Colonic mucosa (tissue), 4 donors: ENCODE measurements at regions not wholly inside any gene's neighbourhood (a gene's known extent, or its start where the extent isn't known, plus 50 kb on each side); places are given as distances from the start of the nearest gene placed in this dataset.

Experiments
- DNase-seq: peaks from one replicate; pipeline ENCODE4 v3.0.0-alpha.2; 2020
- H3K27ac ChIP-seq: fragments of 200-600 bp; one replicate; pipeline ENCODE4 v1.8.0; 2021
- H3K27me3 ChIP-seq: fragments of 200-600 bp; one replicate; pipeline ENCODE4 v1.8.0; 2021
- H3K36me3 ChIP-seq: fragments of 200-600 bp; one replicate; pipeline ENCODE4 v1.8.0; 2021
- H3K4me1 ChIP-seq: fragments of 200-600 bp; one replicate; pipeline ENCODE4 v1.8.0; 2021; ENCODE audit warnings: mild to moderate bottlenecking
- H3K4me3 ChIP-seq: fragments of 200-600 bp; one replicate; pipeline ENCODE4 v1.8.0; 2021
- H3K9ac ChIP-seq, 2 donors: one replicate each; pipeline ENCODE4 v1.7.0; 2013; ENCODE audit warnings: control low read depth in 2 of 2, low read depth in 2 of 2, low read length in 2 of 2
- H3K9me3 ChIP-seq: fragments of 200-600 bp; one replicate; pipeline ENCODE4 v1.8.0; 2021
- CTCF ChIP-seq: fragments of 200-600 bp; IDR thresholded peaks from one replicate; pipeline ENCODE4 v1.8.0; 2022; ENCODE audit warnings: antibody characterized with exemption, mild to moderate bottlenecking
- intact Hi-C: fragments of 100-400 bp; cut with DNase I; formaldehyde crosslinking; loops from one replicate; pipeline ENCODE4 v1.14.1; 2022
- donor health status: healthy.
- donor health status: DM: no; HTN: no; CAD: no.
- donor health status: DM: no; HTN: no; CAD: no.

GRCh38 chr13:103351035-103351828 lies 285.0 kb upstream of the SLC10A2 start:
- H3K27me3 ChIP-seq, result no peaks in the 10 kb centered on the region
- no peak for DNase-seq
- intact Hi-C loops, result no loop called here
- H3K4me3 ChIP-seq, result no peak overlapping the region
- no peaks in the 10 kb centered on the region for H3K9me3 ChIP-seq
- no peak for TF ChIP-seq CTCF
- H3K9ac ChIP-seq, result no peak overlapping the region
- H3K4me1 ChIP-seq, result no peaks in the 10 kb centered on the region
- H3K36me3 ChIP-seq, result no peaks in the 10 kb centered on the region
- H3K27ac ChIP-seq, result no peak overlapping the region

GRCh38 chr13:103350147-103350546 lies 283.9 kb upstream of the SLC10A2 start:
- intact Hi-C loops, result no loop called here
- Histone ChIP-seq H3K4me1 (no peaks in the 10 kb centered on the region), H3K9ac (no peak overlapping the region), H3K36me3 (no peaks in the 10 kb centered on the region), H3K27me3 (no peaks in the 10 kb centered on the region), H3K27ac (no peak overlapping the region), H3K4me3 (no peak overlapping the region), H3K9me3 (no peaks in the 10 kb centered on the region)
- no peak for TF ChIP-seq CTCF
- DNase-seq, result no peak

- Histone ChIP-seq H3K4me1 (no peaks in the 10 kb centered on the region), H3K9me3 (no peaks in the 10 kb centered on the region), H3K27ac (no peak overlapping the region), H3K36me3 (no peaks in the 10 kb centered on the region), H3K4me3 (no peak overlapping the region), H3K27me3 (no peaks in the 10 kb centered on the region), H3K9ac (no peak overlapping the region)
- DNase-seq, result no peak
- intact Hi-C loops, result no loop called here
- no peak for TF ChIP-seq CTCF
Measured at GRCh38 chr13:103349211-103349980, 283.2 kb upstream of the SLC10A2 start.

- H3K9me3 ChIP-seq, result no peaks in the 10 kb centered on the region
- no peak overlapping the region for H3K9ac ChIP-seq
Measured at GRCh38 chr13:103335241-103335640, 269.0 kb upstream of the SLC10A2 start.

GRCh38 chr13:103331924-103332323 lies 265.7 kb upstream of the SLC10A2 start:
- DNase-seq, result no peak
- H3K36me3 ChIP-seq, result no peaks in the 10 kb centered on the region
- TF ChIP-seq CTCF, result no peak
- H3K9ac ChIP-seq, result no peak overlapping the region
- no peaks in the 10 kb centered on the region for H3K9me3 ChIP-seq
- no peaks in the 10 kb centered on the region for H3K4me1 ChIP-seq
- H3K4me3 ChIP-seq, result no peak overlapping the region
- H3K27me3 ChIP-seq, result no peaks in the 10 kb centered on the region
- H3K27ac ChIP-seq, result no peak overlapping the region
- intact Hi-C loops, result no loop called here

More at GRCh38 chr13:103335241-103335640, 269.0 kb upstream of the SLC10A2 start:
- Histone ChIP-seq H3K4me1 (no peaks in the 10 kb centered on the region), H3K27ac (no peak overlapping the region), H3K36me3 (no peaks in the 10 kb centered on the region), H3K4me3 (no peak overlapping the region), H3K27me3 (no peaks in the 10 kb centered on the region)
- TF ChIP-seq CTCF, result no peak
- DNase-seq, result no peak
- intact Hi-C loops, result no loop called here
